Progenitor cell of endocrine pancreas (in vitro differentiated cells): ENCODE measurements at regions not wholly inside any gene's neighbourhood (a gene's known extent, or its start where the extent isn't known, plus 50 kb on each side); places are given as distances from the start of the nearest gene placed in this dataset.

Source experiments
- DNase-seq: peaks from one replicate; pipeline ENCODE4 v3.0.0; 2021; ENCODE audit warnings: low spot score; ENCODE audit not compliant: unreplicated experiment
- H3K27ac Mint-ChIP-seq: 2 replicates; pipeline ENCODE4 v1.8.0; 2021; ENCODE audit warnings: mild to moderate bottlenecking, moderate library complexity, mixed read lengths
- H3K27me3 Mint-ChIP-seq: 2 replicates; pipeline ENCODE4 v1.8.0; 2021; ENCODE audit warnings: mixed read lengths
- H3K36me3 Mint-ChIP-seq: 2 replicates; pipeline ENCODE4 v1.8.0; 2022; ENCODE audit warnings: mixed read lengths; ENCODE audit not compliant: insufficient read depth
- H3K4me1 Mint-ChIP-seq: 2 replicates; pipeline ENCODE4 v1.8.0; 2021; ENCODE audit warnings: low read depth, mixed read lengths
- H3K4me3 Mint-ChIP-seq: 2 replicates; pipeline ENCODE4 v1.8.0; 2021; ENCODE audit warnings: low read depth, mild to moderate bottlenecking, moderate library complexity, mixed read lengths
- H3K9me3 Mint-ChIP-seq: 2 replicates; pipeline ENCODE4 v1.8.0; 2021; ENCODE audit warnings: low read depth, mixed read lengths
- TF ChIP-seq, protein P1 (sequence below): fragments of 200-600 bp; sonication (generic); IDR thresholded peaks from one replicate; pipeline ENCODE4 v1.5.0; 2021; ENCODE audit warnings: antibody characterized with exemption, mild to moderate bottlenecking; ENCODE audit not compliant: unreplicated experiment

DNA sequence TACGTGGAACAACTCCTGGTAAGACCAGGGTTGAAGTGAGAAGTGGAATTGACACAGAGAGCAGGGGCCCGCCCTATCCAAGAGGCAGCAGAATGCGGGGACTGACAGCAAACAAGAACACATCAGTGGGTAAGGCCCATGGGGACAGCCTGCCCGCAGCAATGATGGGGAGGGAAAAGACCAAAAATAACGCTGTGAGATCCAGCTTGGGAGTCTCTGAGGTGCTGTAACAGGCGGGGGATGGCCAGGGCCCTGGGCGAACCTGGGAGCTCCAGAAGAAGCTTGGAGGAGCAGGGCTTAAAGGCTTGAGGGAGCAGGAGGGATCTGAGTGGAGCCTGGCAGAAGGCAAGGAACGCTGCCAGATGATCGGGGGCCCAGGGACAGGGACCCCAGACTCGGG, 173.4 kb downstream of the TMEM200C start:
- Mint-ChIP-seq H3K27me3 (peaks cover 15% of the 10 kb centered on the region), H3K4me3 (no peak overlapping the region)

DNA sequence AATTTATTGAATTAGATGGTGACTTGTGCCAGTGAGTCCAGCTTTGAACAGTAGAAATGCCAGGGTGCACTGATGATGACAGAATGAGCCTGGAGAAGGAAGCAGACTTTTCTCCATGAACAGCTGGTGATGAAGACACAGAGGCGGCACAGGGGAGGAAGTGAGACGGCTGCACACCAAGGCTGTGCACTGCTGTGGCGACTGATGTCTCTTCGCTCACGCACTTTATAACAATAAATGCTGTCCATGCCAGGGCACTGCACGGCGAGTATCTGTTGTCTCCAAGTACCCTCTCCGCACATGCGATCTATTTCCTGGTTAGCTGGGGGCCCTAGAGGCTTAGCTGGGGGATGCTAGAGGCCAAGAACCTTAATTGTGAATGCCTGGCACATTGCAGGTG, 175.2 kb downstream of the TMEM200C start:
- DNase-seq: no peak
- H3K4me3 Mint-ChIP-seq: no peak overlapping the region
- H3K9me3 Mint-ChIP-seq: no peaks in the 10 kb centered on the region
- H3K27ac Mint-ChIP-seq: no peak overlapping the region
- no peaks in the 10 kb centered on the region for H3K36me3 Mint-ChIP-seq
- peaks cover 16% of the 10 kb centered on the region for H3K27me3 Mint-ChIP-seq
- TF ChIP-seq, protein P1, sequence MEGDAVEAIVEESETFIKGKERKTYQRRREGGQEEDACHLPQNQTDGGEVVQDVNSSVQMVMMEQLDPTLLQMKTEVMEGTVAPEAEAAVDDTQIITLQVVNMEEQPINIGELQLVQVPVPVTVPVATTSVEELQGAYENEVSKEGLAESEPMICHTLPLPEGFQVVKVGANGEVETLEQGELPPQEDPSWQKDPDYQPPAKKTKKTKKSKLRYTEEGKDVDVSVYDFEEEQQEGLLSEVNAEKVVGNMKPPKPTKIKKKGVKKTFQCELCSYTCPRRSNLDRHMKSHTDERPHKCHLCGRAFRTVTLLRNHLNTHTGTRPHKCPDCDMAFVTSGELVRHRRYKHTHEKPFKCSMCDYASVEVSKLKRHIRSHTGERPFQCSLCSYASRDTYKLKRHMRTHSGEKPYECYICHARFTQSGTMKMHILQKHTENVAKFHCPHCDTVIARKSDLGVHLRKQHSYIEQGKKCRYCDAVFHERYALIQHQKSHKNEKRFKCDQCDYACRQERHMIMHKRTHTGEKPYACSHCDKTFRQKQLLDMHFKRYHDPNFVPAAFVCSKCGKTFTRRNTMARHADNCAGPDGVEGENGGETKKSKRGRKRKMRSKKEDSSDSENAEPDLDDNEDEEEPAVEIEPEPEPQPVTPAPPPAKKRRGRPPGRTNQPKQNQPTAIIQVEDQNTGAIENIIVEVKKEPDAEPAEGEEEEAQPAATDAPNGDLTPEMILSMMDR: no peak
- no peaks in the 10 kb centered on the region for H3K4me1 Mint-ChIP-seq

More for the DNA sequence above, 173.4 kb downstream of the TMEM200C start:
- TF ChIP-seq, protein P1: no peak
- no peaks in the 10 kb centered on the region for H3K36me3 Mint-ChIP-seq
- H3K27ac Mint-ChIP-seq: no peak overlapping the region
- H3K9me3 Mint-ChIP-seq: no peaks in the 10 kb centered on the region
- H3K4me1 Mint-ChIP-seq: peaks cover 2% of the 10 kb centered on the region
- DNase-seq: no peak

DNA sequence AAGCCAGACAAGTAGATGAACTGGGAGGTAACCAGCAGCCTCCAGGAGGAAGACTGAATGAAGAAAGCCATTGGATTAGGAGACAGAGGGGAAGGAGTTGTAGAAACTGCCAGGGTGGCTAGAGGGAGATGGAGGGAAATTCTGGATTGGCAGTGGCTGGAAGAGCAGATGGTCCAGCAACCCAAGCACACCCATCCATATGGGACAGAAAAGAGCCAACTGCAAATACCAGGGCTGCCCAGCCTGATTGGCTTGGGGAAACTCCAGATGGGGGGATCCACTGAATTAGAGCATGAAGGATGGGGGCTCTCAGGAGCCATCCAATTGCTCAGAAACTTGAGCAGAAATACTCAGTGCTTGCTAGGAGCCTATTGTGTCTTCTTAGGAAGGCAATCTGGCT, 173.5 kb upstream of the EPB41L3 start:
- no peak for DNase-seq
- Mint-ChIP-seq H3K9me3 (no peaks in the 10 kb centered on the region), H3K27me3 (peaks cover 18% of the 10 kb centered on the region), H3K4me3 (no peak overlapping the region), H3K27ac (no peak overlapping the region), H3K4me1 (no peaks in the 10 kb centered on the region), H3K36me3 (no peaks in the 10 kb centered on the region)
- TF ChIP-seq, protein P1: no peak

DNA sequence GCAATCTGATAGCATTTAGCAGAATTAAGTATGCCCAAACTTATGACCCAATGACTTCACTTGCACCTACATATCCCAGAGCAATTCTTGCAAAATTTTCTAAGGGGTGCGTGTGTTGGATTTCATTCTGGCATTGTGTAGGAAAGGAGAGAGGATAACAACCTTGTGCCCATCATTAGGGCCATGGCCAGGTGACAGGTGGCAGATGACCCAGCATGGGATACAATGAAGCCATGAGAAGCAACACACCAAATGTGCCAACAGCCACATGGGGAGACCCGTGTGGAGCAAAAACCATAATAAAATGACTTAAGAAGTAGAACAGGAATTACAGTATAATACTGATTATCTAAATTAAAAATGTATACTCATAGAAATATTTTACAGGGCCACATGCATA, 166.9 kb upstream of the EPB41L3 start:
- DNase-seq: no peak
- TF ChIP-seq, protein P1: no peak
- no peaks in the 10 kb centered on the region for H3K9me3 Mint-ChIP-seq
- H3K27me3 Mint-ChIP-seq: peaks cover 2% of the 10 kb centered on the region
- H3K27ac Mint-ChIP-seq: no peak overlapping the region
- H3K36me3 Mint-ChIP-seq: no peaks in the 10 kb centered on the region
- no peak overlapping the region for H3K4me3 Mint-ChIP-seq
- no peaks in the 10 kb centered on the region for H3K4me1 Mint-ChIP-seq

DNA sequence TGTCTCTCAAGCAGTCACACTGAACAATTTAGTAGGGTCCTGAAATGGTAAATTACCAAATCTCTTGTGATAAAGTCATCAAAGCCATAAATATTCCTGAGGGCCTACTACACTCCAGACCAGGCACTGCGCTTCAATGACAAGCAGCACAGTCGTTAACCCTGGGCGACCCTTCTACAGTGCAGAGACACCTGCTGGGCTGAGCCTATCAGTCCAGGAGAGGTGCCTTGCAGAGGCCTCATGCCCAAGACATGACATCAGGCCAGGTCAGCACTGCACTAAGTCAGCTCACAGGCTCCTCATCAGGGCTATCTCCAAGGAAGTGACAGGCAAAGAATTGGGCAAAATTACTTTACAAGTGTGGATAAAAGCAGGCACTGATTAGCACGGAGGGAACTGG, 166.4 kb upstream of the EPB41L3 start:
- DNase-seq: no peak
- Mint-ChIP-seq H3K4me3 (no peak overlapping the region), H3K27ac (no peak overlapping the region), H3K36me3 (no peaks in the 10 kb centered on the region), H3K27me3 (peaks cover 2% of the 10 kb centered on the region), H3K9me3 (no peaks in the 10 kb centered on the region), H3K4me1 (no peaks in the 10 kb centered on the region)
- TF ChIP-seq, protein P1: no peak
